ENCODE measurements at regions not wholly inside any gene's neighbourhood (a gene's known extent, or its start where the extent isn't known, plus 50 kb on each side); places are given as distances from the start of the nearest gene placed in this dataset.

DNA sequence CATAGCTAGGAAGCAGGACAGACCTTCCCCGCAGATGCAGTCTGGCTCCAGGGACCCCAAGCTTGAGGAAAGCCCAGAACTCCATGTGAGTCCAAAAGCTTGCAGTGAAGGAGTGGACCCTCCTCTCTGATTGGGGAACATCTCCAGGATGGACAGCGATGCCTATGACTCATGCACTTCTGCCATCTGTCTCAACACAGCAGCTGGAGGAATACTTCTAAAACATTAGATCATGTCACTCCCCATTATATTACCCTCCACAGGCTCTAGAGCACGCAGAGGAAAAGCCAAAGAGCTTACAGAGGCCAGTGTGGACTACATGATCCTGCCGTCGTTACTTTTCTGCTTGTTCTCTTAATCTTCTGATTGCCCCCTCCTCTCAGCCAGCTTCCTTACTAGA, 605.7 kb downstream of the INSC start:
- no peak overlapping the region for H3K4me3 ChIP-seq (ENCODE audit: low read length)
- no peaks in the 10 kb centered on the region for H3K27me3 ChIP-seq (ENCODE audit: control insufficient read depth, insufficient read depth, low read length)
- no peak overlapping the region for H3K9ac ChIP-seq (ENCODE audit: low read length)
- H3K9me3 ChIP-seq (ENCODE audit: control insufficient read depth, low read length), result no peaks in the 10 kb centered on the region
- H3K36me3 ChIP-seq (ENCODE audit: control insufficient read depth, insufficient read depth, low read length), result no peaks in the 10 kb centered on the region
- no peaks in the 10 kb centered on the region for H3K4me1 ChIP-seq (ENCODE audit: control insufficient read depth, insufficient read depth, low read length)

DNA sequence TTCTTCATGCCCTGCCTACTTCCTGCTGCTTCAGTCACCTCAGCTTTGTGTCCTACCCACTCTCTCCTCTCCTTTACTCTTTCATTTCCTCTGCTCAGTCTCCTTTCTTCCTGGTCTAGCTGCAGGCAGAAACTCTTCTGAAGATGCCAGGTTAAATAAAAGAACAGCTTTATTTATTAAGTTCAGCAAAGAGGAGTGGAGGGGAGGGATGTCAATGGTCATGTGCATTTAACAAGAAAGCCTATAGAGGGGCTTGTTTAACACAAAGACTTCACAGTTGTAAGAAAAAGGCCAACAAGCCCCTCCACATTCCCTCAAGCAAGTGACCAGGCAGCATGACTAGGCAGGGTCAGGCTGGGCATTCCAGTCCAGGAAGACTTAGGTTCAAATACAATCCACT, 609.2 kb downstream of the INSC start:
- no peak overlapping the region for H3K4me3 ChIP-seq (ENCODE audit: low read length)
- H3K9ac ChIP-seq (ENCODE audit: low read length), result no peak overlapping the region
- H3K36me3 ChIP-seq (ENCODE audit: control insufficient read depth, insufficient read depth, low read length), result no peaks in the 10 kb centered on the region
- H3K9me3 ChIP-seq (ENCODE audit: control insufficient read depth, low read length), result no peaks in the 10 kb centered on the region
- no peaks in the 10 kb centered on the region for H3K4me1 ChIP-seq (ENCODE audit: control insufficient read depth, insufficient read depth, low read length)
- H3K27me3 ChIP-seq (ENCODE audit: control insufficient read depth, insufficient read depth, low read length), result no peaks in the 10 kb centered on the region

DNA sequence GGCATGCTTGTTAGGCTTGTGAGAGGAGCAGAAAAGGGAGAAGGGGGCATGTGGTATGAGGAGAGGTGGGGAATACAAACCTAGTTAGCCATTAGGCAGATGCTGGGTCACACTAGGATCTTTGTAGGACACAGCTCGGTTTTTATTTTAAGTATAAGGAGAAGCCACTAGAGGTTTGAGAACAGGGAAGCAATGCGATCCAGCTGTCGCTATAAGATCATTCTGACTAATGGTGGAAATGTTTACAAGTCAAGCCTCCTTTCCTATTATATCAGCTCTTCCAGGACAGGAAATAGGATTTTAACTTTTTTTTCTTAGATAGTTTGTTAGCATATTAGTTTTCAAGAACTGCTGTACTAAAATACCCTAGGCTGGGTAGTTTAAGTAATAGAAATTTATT, 609.9 kb downstream of the INSC start:
- no peaks in the 10 kb centered on the region for H3K9me3 ChIP-seq (ENCODE audit: control insufficient read depth, low read length)
- no peak overlapping the region for H3K4me3 ChIP-seq (ENCODE audit: low read length)
- H3K9ac ChIP-seq (ENCODE audit: low read length), result no peak overlapping the region
- H3K4me1 ChIP-seq (ENCODE audit: control insufficient read depth, insufficient read depth, low read length), result no peaks in the 10 kb centered on the region
- H3K27me3 ChIP-seq (ENCODE audit: control insufficient read depth, insufficient read depth, low read length), result no peaks in the 10 kb centered on the region
- H3K36me3 ChIP-seq (ENCODE audit: control insufficient read depth, insufficient read depth, low read length), result no peaks in the 10 kb centered on the region

DNA sequence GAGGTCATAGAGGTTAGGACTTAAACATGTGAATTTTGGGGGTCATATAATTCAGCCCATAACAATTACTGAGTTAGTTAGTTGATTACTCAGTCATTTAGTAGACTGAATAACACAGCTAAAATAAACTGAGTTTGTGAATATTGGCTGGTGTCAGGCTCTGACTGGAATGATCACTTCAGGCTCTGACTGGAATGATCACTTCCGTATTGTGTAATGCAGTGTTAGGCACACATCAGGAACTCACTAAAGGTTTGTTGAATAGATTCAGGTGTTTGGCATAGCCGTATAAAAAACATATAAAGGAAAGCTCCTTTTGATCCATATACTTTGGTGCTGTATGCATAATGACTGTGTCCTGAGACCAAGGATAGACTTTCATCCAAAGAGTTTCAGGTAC, 610.5 kb downstream of the INSC start:
- Histone ChIP-seq H3K9ac (ENCODE audit: low read length) (no peak overlapping the region), H3K4me1 (ENCODE audit: control insufficient read depth, insufficient read depth, low read length) (no peaks in the 10 kb centered on the region), H3K36me3 (ENCODE audit: control insufficient read depth, insufficient read depth, low read length) (no peaks in the 10 kb centered on the region), H3K9me3 (ENCODE audit: control insufficient read depth, low read length) (no peaks in the 10 kb centered on the region), H3K27me3 (ENCODE audit: control insufficient read depth, insufficient read depth, low read length) (no peaks in the 10 kb centered on the region), H3K4me3 (ENCODE audit: low read length) (no peak overlapping the region)

DNA sequence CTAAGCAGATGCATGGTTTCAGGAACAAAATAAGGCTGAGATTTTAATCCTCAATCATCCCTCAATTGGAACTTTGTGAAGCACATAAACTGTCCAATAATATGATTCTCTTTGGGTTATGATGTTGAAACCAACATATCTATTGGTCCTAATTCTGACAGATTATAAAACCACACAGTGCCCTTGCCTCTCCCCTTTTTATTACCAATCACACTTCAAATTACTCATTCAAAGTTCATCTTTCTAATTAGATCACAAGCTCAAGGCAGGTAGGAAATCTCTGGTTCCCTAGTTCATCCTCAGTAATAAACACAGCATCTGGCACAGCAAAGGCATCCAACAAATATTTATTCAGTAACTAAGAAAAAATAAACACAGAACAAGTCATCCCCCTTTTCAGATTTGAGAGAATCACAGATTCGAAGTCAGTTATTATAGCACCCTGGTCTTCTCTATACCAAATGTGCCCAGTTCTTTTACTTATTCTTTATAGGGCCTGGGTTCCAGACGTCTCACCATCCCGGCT, 611.6 kb downstream of the INSC start:
- H3K9me3 ChIP-seq (ENCODE audit: control insufficient read depth, low read length), result no peaks in the 10 kb centered on the region
- H3K27me3 ChIP-seq (ENCODE audit: control insufficient read depth, insufficient read depth, low read length), result no peaks in the 10 kb centered on the region
- H3K4me3 ChIP-seq (ENCODE audit: low read length), result no peak overlapping the region
- no peaks in the 10 kb centered on the region for H3K36me3 ChIP-seq (ENCODE audit: control insufficient read depth, insufficient read depth, low read length)
- no peaks in the 10 kb centered on the region for H3K4me1 ChIP-seq (ENCODE audit: control insufficient read depth, insufficient read depth, low read length)
- no peak overlapping the region for H3K9ac ChIP-seq (ENCODE audit: low read length)

DNA sequence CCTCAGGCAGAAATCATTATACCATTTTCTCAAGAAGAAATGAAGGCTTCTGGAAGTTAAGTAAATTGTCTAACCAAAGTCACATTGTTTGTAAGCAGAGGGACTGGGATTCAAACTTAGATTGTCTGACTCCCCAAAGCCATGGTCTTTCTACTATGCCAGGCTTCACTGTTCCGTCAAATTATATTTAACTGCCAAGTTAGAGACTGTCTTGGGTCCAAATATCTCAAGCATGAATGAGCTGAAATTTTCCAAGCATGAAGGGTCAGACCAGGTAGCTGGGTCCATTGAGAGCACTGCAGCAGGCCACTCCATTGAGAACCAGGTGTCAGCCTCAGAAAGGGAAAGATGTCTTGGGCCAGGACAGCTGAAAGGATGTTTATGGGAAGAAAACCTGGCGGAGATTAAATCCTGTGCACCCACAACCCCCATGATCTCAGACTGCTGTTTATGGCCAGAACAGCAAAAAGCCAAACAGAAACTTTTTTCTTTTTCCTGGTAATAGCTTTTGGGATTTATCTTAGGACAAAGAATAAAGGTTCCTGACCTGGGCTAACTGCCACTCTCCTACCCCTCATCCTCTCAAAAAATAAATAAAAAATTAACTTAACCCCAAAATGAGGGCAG, 612.3 kb downstream of the INSC start:
- H3K4me1 ChIP-seq (ENCODE audit: control insufficient read depth, insufficient read depth, low read length), result no peaks in the 10 kb centered on the region
- no peaks in the 10 kb centered on the region for H3K9me3 ChIP-seq (ENCODE audit: control insufficient read depth, low read length)
- no peaks in the 10 kb centered on the region for H3K27me3 ChIP-seq (ENCODE audit: control insufficient read depth, insufficient read depth, low read length)

DNA sequence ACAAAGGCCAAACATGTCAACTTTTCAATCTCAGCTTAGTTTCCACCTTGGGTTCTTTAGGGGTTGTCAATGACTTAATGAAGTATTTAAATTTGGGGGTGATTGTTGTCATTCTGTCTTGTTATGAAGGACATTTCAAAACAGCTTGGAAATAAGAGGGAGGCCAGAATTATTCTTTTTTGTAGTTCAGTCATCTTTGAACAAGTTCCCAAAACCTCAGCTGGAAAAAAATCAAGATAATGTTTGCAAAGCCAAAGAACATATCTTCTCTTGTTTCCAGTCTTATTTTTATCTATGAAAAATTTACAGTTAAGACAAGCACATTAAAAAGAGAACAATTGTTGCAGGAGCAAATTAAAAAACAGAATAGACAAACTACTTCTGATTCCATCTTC, 612.8 kb downstream of the INSC start:
- Histone ChIP-seq H3K27me3 (ENCODE audit: control insufficient read depth, insufficient read depth, low read length) (no peaks in the 10 kb centered on the region), H3K4me3 (ENCODE audit: low read length) (no peak overlapping the region), H3K9me3 (ENCODE audit: control insufficient read depth, low read length) (no peaks in the 10 kb centered on the region), H3K9ac (ENCODE audit: low read length) (no peak overlapping the region), H3K4me1 (ENCODE audit: control insufficient read depth, insufficient read depth, low read length) (no peaks in the 10 kb centered on the region), H3K36me3 (ENCODE audit: control insufficient read depth, insufficient read depth, low read length) (no peaks in the 10 kb centered on the region)

More for the DNA sequence above, 612.3 kb downstream of the INSC start:
- no peak overlapping the region for H3K4me3 ChIP-seq (ENCODE audit: low read length)
- H3K9ac ChIP-seq (ENCODE audit: low read length), result no peak overlapping the region
- H3K36me3 ChIP-seq (ENCODE audit: control insufficient read depth, insufficient read depth, low read length), result no peaks in the 10 kb centered on the region

DNA sequence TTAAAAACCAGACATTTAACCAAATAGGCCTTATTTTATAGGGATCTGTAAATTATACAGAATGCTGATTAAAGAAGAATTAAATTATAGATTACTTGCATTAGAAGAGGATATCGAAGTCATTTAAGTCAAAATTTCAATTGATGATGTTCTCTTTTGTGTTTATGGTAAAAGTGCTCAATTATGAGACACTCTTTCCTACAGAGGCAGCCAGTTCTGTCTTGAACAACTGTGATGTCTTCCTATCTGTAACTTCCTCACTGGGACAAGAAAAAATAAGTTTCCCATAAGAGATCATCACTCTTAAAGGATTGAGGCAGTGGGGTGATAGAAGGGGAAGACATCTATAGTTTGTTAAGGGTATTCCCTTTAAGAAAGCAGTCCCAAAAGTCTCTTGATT, 613.5 kb downstream of the INSC start:
- Histone ChIP-seq H3K4me3 (ENCODE audit: low read length) (no peak overlapping the region), H3K4me1 (ENCODE audit: control insufficient read depth, insufficient read depth, low read length) (no peaks in the 10 kb centered on the region), H3K27me3 (ENCODE audit: control insufficient read depth, insufficient read depth, low read length) (no peaks in the 10 kb centered on the region), H3K36me3 (ENCODE audit: control insufficient read depth, insufficient read depth, low read length) (no peaks in the 10 kb centered on the region), H3K9me3 (ENCODE audit: control insufficient read depth, low read length) (no peaks in the 10 kb centered on the region), H3K9ac (ENCODE audit: low read length) (no peak overlapping the region)

DNA sequence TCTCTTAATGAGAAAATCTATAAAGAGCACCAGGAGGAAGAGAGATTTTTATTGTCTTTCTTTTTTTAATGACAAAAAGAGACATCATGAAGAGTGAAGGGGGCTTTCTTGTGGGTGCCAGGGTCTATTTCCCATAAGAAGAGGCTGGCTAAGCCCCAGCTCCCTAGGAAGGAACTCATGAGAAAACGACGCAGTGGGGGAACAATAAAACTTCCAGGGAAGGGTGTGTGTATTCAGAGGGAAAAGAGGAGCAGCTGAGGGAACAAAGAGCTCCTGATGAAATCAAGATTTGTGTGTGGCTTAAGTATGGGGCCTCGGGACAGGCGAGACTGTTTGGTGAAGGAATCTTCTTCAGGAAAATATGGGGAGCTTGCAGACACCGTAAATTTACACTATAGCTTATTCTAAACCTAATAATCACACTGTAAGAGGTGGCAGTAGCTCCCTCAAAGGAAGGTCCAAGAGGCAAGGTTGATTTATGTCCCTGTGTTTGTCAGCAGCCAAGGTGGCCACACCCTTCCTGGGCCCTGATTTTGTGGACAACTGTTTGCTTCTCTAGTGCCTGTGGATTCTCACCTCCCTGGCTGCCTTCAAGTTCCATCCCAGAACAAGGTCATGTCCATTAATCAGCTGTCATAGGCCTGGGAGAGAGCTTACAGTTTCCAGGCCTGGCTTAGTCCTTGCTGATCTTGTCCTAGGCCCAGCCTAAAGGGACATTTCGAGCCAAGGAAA, 615.7 kb downstream of the INSC start:
- H3K9me3 ChIP-seq (ENCODE audit: control insufficient read depth, low read length), result no peaks in the 10 kb centered on the region
- H3K4me3 ChIP-seq (ENCODE audit: low read length), result no peak overlapping the region
- no peaks in the 10 kb centered on the region for H3K4me1 ChIP-seq (ENCODE audit: control insufficient read depth, insufficient read depth, low read length)
- no peaks in the 10 kb centered on the region for H3K27me3 ChIP-seq (ENCODE audit: control insufficient read depth, insufficient read depth, low read length)
- H3K9ac ChIP-seq (ENCODE audit: low read length), result no peak overlapping the region
- no peaks in the 10 kb centered on the region for H3K36me3 ChIP-seq (ENCODE audit: control insufficient read depth, insufficient read depth, low read length)

DNA sequence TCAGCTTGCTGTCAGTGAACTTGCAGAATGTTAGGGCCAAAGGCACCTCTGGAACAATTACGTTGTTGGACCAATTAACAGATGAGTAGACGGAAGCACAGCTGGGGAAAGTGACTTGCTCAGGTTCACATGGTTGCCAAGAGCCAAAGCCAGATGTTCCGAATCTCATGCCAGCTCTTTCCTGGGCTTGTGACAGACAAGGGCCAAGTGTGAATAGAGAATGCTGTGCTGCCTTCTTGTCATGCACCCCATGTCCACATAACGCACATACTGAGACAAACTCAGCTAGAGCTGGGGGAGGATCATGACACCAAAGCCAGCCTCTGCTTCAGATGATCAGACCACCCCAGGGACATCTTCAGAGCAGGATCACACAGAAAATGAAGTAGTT, 616.3 kb downstream of the INSC start:
- H3K4me3 ChIP-seq (ENCODE audit: low read length), result no peak overlapping the region
- H3K9me3 ChIP-seq (ENCODE audit: control insufficient read depth, low read length), result no peaks in the 10 kb centered on the region
- H3K9ac ChIP-seq (ENCODE audit: low read length), result no peak overlapping the region
- H3K27me3 ChIP-seq (ENCODE audit: control insufficient read depth, insufficient read depth, low read length), result no peaks in the 10 kb centered on the region
- no peaks in the 10 kb centered on the region for H3K4me1 ChIP-seq (ENCODE audit: control insufficient read depth, insufficient read depth, low read length)
- H3K36me3 ChIP-seq (ENCODE audit: control insufficient read depth, insufficient read depth, low read length), result no peaks in the 10 kb centered on the region

DNA sequence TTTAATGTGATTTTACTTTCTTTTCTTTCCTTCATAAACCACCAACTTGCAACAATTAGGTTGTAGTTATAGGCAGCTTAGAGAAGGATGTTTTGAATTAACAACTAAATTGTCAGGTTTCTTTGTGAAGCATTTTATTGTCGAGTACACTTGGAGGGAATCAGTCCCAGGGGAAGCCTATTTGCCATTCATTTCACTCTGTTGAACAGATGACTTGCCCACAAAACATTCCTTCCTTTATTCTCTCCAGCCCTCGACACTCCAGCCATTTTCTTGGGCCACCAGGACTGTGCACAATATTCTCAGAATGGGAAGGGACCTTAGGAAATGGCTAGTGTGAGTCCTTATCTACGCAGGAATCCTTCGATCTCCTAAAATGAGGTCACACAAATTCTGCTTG, 620.6 kb downstream of the SOX6 start:
- Histone ChIP-seq H3K27me3 (ENCODE audit: control insufficient read depth, insufficient read depth, low read length) (no peaks in the 10 kb centered on the region), H3K9ac (ENCODE audit: low read length) (no peak overlapping the region), H3K36me3 (ENCODE audit: control insufficient read depth, insufficient read depth, low read length) (no peaks in the 10 kb centered on the region), H3K4me1 (ENCODE audit: control insufficient read depth, insufficient read depth, low read length) (no peaks in the 10 kb centered on the region), H3K9me3 (ENCODE audit: control insufficient read depth, low read length) (no peaks in the 10 kb centered on the region), H3K4me3 (ENCODE audit: low read length) (no peak overlapping the region)

DNA sequence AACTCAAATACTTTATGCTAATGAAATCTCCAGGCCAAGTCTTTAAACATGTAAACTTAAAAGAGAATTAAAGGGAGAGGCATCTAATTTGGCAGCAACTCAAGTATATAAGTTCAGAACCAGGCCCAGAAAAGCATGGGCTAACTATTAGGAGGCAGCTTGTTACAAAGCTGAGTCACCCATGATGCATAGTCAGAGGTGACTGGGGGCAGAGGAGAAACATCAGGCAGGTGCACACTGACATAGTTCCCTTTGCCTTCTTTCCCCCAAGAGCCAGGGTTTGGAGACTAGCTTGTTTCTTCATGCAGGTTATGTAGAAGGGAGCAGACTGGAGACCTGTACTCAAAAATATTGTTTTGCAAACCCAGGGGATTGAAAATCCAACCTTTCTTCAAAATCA, 619.0 kb downstream of the SOX6 start:
- Histone ChIP-seq H3K4me1 (ENCODE audit: control insufficient read depth, insufficient read depth, low read length) (no peaks in the 10 kb centered on the region), H3K27me3 (ENCODE audit: control insufficient read depth, insufficient read depth, low read length) (no peaks in the 10 kb centered on the region), H3K4me3 (ENCODE audit: low read length) (no peak overlapping the region), H3K9ac (ENCODE audit: low read length) (no peak overlapping the region), H3K9me3 (ENCODE audit: control insufficient read depth, low read length) (no peaks in the 10 kb centered on the region), H3K36me3 (ENCODE audit: control insufficient read depth, insufficient read depth, low read length) (no peaks in the 10 kb centered on the region)
